Smooth muscle cell (in vitro differentiated cells): ENCODE measurements at regions not wholly inside any gene's neighbourhood (a gene's known extent, or its start where the extent isn't known, plus 50 kb on each side); places are given as distances from the start of the nearest gene placed in this dataset.
"Not testable (repeated sequence)": the region's sequence is repeated elsewhere in the genome, so short reads cannot be mapped to it uniquely, and the experiment has no call there.

Experiments used
- DNase-seq: peaks from one replicate; lab custom pipeline; 2025; ENCODE audit not compliant: unreplicated experiment; lab: John Stamatoyannopoulos, UW
- H2AFZ ChIP-seq: fragments of 200-600 bp; sonication (generic); 2 replicates; pipeline ENCODE4 v1.6.0; 2016; ENCODE audit warnings: antibody characterized with exemption, low read depth, mild to moderate bottlenecking
- H3F3A ChIP-seq: fragments of 200-600 bp; sonication (generic); 2 replicates; pipeline ENCODE4 v1.6.0; 2017; ENCODE audit warnings: antibody characterized with exemption, low read depth
- H3K27ac ChIP-seq: fragments of 200-600 bp; sonication (generic); 2 replicates; pipeline ENCODE4 v1.5.1; 2016; ENCODE audit warnings: low read depth, mild to moderate bottlenecking
- H3K27me3 ChIP-seq: fragments of 200-600 bp; sonication (generic); 2 replicates; pipeline ENCODE4 v1.6.1; 2016; ENCODE audit warnings: low read depth, mild to moderate bottlenecking
- H3K36me3 ChIP-seq: fragments of 200-600 bp; sonication (generic); 2 replicates; pipeline ENCODE4 v1.5.1; 2016; ENCODE audit warnings: low read depth
- H3K4me1 ChIP-seq: fragments of 200-600 bp; sonication (generic); 2 replicates; pipeline ENCODE4 v1.5.1; 2016; ENCODE audit warnings: low read depth
- H3K4me2 ChIP-seq: fragments of 200-600 bp; sonication (generic); 2 replicates; pipeline ENCODE4 v1.6.0; 2016; ENCODE audit warnings: mild to moderate bottlenecking
- H3K4me3 ChIP-seq: fragments of 200-600 bp; sonication (generic); 2 replicates; pipeline ENCODE4 v1.5.1; 2016; ENCODE audit warnings: mild to moderate bottlenecking
- H3K79me2 ChIP-seq: fragments of 200-600 bp; sonication (generic); 2 replicates; pipeline ENCODE4 v1.6.0; 2016; ENCODE audit warnings: low read depth, mild to moderate bottlenecking
- H3K9ac ChIP-seq: fragments of 200-600 bp; sonication (generic); 2 replicates; pipeline ENCODE4 v1.6.0; 2016; ENCODE audit warnings: low read depth
- H3K9me3 ChIP-seq: fragments of 200-600 bp; sonication (generic); replicated peaks from 2 replicates; pipeline ENCODE4 v1.5.1; 2016; ENCODE audit warnings: low read depth
- H4K20me1 ChIP-seq: fragments of 200-600 bp; sonication (generic); 2 replicates; pipeline ENCODE4 v1.6.0; 2016; ENCODE audit warnings: low read depth
- WGBS: methylation state at CpG from one replicate; pipeline ENCODE4 v1.1.7; 2016; ENCODE audit warnings: low lambda C conversion rate; 5-methylcytosine and 5-hydroxymethylcytosine counted together
- TF ChIP-seq, protein P1 (sequence below): fragments of 200-600 bp; sonication (generic); IDR thresholded peaks from 2 replicates; pipeline ENCODE4 v1.5.1; 2017; ENCODE audit warnings: borderline replicate concordance, mild to moderate bottlenecking, antibody characterized with exemption; ENCODE audit not compliant: insufficient read depth, poor library complexity, severe bottlenecking

DNA sequence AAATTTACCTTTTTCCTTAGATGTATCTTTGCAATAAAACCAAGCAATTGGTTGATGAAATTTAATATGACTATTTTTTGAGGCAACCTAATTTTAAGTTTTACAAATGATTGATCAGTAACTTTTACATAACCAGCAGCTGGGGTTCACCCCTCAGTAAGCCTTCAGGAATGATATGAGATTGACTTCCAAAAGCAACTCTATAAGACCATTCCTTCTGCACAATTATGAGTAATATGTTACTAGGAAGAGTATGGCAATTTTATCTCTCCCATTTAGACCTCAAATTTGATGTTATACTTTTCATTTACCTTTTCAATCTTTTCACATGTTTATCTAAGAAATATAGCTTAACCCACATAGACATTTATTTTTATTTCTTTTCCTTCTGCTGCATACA, 1546.3 kb downstream of the HACE1 start:
- no peaks in the 10 kb centered on the region for H3K4me1 ChIP-seq
- DNase-seq, result no peak
- no peaks in the 10 kb centered on the region for H3K79me2 ChIP-seq
- H3K27me3 ChIP-seq, result no peaks in the 10 kb centered on the region
- H3K4me3 ChIP-seq, result no peak overlapping the region
- H3K9ac ChIP-seq, result no peak overlapping the region
- H3K36me3 ChIP-seq, result no peaks in the 10 kb centered on the region
- H3K27ac ChIP-seq, result no peak overlapping the region
- H4K20me1 ChIP-seq, result no peaks in the 10 kb centered on the region
- H2AFZ ChIP-seq, result no peak overlapping the region
- TF ChIP-seq, protein P1, sequence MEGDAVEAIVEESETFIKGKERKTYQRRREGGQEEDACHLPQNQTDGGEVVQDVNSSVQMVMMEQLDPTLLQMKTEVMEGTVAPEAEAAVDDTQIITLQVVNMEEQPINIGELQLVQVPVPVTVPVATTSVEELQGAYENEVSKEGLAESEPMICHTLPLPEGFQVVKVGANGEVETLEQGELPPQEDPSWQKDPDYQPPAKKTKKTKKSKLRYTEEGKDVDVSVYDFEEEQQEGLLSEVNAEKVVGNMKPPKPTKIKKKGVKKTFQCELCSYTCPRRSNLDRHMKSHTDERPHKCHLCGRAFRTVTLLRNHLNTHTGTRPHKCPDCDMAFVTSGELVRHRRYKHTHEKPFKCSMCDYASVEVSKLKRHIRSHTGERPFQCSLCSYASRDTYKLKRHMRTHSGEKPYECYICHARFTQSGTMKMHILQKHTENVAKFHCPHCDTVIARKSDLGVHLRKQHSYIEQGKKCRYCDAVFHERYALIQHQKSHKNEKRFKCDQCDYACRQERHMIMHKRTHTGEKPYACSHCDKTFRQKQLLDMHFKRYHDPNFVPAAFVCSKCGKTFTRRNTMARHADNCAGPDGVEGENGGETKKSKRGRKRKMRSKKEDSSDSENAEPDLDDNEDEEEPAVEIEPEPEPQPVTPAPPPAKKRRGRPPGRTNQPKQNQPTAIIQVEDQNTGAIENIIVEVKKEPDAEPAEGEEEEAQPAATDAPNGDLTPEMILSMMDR, result no peak
- no peak overlapping the region for H3K4me2 ChIP-seq
- H3F3A ChIP-seq, result no peaks in the 10 kb centered on the region
- H3K9me3 ChIP-seq, result no peaks in the 10 kb centered on the region

DNA sequence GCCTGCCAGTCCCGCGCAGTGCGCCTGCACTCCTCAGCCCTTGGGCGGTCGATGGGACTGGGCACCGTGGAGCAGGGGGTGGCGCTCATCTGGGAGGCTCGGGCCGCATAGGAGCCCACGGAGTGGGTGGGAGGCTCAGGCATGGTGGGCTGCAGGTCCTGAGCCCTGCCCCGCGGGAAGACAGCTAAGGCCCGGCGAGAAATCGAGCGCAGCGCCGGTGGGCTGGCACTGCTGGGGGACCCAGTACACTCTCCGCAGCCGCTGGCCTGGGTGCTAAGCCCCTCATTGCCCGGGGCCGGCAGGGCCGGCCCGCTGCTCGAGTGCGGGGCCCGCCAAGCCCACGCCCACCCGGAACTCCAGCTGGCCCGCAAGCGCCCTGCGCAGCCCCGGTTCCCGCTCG, 1565.3 kb downstream of the HACE1 start:
- not testable (repeated sequence) for H3F3A ChIP-seq, DNase-seq, H3K9me3 ChIP-seq, H3K36me3 ChIP-seq, H3K27me3 ChIP-seq, H3K79me2 ChIP-seq, H3K4me2 ChIP-seq, H3K4me1 ChIP-seq, H4K20me1 ChIP-seq, H3K4me3 ChIP-seq, H2AFZ ChIP-seq, H3K27ac ChIP-seq, H3K9ac ChIP-seq
- WGBS, result 96% methylated on average over 15 of the region's 35 CpGs

DNA sequence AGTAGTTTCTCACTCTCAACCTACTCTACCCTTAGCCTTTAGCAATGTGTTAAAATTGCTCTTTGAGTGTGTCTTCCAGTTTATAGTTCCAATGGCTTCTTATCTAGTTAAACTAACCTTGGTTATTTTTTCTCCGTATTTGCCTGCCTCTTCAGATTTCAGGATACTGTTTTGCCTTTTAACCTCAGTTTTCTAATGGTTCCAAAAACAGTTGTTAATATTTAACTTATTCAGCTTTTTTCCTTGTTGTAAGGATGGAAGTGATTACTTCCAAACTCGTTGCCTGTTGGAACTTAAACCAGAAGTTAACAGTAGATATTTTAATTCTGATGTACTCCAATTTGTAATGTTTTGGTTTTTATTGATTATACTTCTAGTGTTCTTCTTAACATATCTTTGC, 1574.9 kb downstream of the HACE1 start:
- Histone ChIP-seq H3K36me3 (peaks cover 5% of the 10 kb centered on the region), H3K4me1 (no peaks in the 10 kb centered on the region), H3K9ac (no peak overlapping the region), H3K4me3 (no peak overlapping the region), H2AFZ (no peak overlapping the region), H4K20me1 (no peaks in the 10 kb centered on the region), H3F3A (no peaks in the 10 kb centered on the region), H3K4me2 (no peak overlapping the region), H3K9me3 (peaks cover 3% of the 10 kb centered on the region), H3K79me2 (no peaks in the 10 kb centered on the region), H3K27me3 (no peaks in the 10 kb centered on the region), H3K27ac (no peak overlapping the region)
- TF ChIP-seq, protein P1, result no peak
- WGBS, result 84% methylated on average over 2 of the region's 2 CpGs
- no peak for DNase-seq

DNA sequence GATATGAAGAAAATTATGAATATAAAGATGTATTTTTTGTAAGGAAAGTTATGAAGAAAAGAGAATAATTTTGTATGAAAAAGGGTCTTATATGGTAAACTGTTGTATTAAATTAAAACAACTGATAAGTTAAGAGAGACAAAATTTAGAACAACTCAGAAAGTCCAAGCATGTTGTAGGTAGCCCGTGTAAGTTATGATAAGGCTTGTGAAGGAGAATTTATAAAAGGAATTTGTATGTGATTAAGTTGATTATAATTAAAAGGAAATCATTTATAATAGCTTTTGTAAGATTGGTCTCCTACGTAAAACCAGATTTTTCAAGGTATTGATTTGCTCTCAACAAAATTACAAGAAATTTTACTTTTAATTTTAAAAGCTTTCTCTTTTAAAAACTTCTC, 1579.3 kb downstream of the HACE1 start:
- no peak overlapping the region for H2AFZ ChIP-seq
- no peak overlapping the region for H3K4me3 ChIP-seq
- H3K27me3 ChIP-seq, result no peaks in the 10 kb centered on the region
- no peak for DNase-seq
- H3K4me2 ChIP-seq, result no peak overlapping the region
- H3K4me1 ChIP-seq, result no peaks in the 10 kb centered on the region
- no peaks in the 10 kb centered on the region for H3K79me2 ChIP-seq
- H3K36me3 ChIP-seq, result peaks cover 5% of the 10 kb centered on the region
- H3K9me3 ChIP-seq, result peaks cover 3% of the 10 kb centered on the region
- no peak overlapping the region for H3K9ac ChIP-seq
- 91% methylated on average over 2 of the region's 2 CpGs for WGBS
- TF ChIP-seq, protein P1, result no peak
- H3K27ac ChIP-seq, result no peak overlapping the region
- no peaks in the 10 kb centered on the region for H4K20me1 ChIP-seq
- H3F3A ChIP-seq, result no peaks in the 10 kb centered on the region
